Stimulated activated CD8-positive, alpha-beta memory T cell treated with anti-CD3 and anti-CD28 coated beads, Interleukin-15, amount 100 ng/mL, for 1 hour (primary cell): ENCODE measurements at regions not wholly inside any gene's neighbourhood (a gene's known extent, or its start where the extent isn't known, plus 50 kb on each side); places are given as distances from the start of the nearest gene placed in this dataset.
"Not testable (repeated sequence)": the region's sequence is repeated elsewhere in the genome, so short reads cannot be mapped to it uniquely, and the experiment has no call there.

Experiments
- DNase-seq: peaks from one replicate; pipeline ENCODE4 v3.0.0-alpha.2; 2020; ENCODE audit warnings: low read depth

DNA sequence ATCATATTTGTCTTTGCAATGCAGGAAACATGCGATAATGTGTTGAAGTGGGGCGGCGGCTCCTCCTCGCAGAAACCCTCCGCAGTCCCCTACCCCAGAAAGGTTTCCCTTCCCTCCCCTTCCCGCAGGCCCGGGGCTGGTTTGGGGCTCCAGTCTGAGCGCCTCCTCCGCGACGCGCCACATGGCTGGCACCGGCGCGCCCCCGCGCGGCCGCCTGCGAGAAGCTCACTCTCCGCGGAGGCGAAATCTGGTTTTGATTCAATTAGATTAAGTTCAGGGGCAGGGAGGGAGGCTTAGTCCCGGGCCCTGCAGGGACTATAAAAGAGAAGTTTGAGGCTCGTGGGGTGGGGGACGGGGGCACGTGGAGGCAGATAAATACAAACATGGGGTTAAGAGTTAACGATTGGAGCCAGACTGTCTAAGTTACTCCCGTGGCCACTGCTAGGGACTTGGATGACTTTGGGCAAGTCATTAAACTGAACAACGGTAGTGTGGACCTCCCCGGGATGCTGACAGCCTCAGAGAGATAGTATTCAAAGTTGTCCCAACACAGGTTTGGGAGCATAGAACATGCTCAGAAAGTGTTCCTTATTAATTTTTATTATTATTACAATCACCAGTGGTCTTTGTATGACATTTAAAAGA, 69.4 kb downstream of the MSX2 start:
- peak; percentile 14 for DNase-seq

DNA sequence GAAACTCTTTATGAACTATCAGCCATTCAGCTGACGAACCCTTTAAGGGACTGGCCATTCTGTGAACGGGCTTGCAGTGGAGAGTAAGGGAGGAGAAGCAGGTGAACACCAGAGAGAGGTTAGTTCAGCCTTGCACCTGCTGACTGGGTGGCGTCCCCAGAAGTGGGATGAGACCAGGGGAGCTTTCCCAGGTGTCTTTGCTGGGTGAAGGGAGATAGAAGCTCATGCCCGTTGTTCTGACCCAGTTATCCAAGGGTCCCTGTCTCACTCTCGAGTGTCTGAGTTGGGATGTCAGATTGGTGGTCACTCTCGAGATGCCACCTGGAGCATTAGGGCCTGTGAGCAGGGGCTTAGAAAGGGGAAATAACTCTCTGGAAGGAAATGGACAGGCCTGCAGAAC, 68.7 kb downstream of the MSX2 start:
- no peak for DNase-seq

DNA sequence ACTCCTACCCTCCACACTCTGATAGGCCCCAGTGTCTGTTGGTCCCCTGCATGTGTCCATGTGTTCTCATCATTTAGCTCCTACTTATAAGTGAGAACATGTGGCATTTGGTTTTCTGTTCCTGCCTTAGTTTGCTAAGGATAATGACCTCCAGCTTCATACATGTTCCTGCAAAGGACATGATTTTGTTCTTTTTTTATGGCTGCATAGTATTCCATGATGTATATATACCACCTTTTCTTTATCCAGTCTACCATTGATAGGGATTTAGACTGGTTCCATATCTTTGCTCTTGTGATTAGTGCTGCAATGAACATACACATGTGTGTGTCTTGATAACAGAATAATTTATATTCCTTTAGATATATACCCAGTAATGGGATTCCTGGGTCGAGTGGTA, 67.9 kb downstream of the MSX2 start:
- DNase-seq, result not testable (repeated sequence)

DNA sequence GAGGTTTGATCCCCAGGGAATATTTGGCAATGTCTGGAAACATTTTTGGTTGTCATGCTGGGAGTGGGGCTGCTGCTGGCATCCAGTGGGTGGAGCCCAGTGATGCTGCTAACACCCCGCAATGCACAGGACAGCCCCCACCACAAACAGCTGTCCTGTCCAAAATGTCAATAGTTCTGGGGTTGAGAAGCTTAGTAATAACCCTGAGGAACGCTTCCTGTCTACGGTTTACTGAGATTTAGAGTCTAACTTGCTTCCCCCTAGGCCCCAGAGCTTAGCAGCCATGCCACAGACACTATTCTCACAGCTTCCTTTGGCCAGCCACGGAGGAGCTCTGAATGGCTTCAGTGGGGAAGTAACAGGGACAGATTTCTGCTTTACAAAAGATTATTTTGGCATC, 66.5 kb downstream of the MSX2 start:
- no peak for DNase-seq

DNA sequence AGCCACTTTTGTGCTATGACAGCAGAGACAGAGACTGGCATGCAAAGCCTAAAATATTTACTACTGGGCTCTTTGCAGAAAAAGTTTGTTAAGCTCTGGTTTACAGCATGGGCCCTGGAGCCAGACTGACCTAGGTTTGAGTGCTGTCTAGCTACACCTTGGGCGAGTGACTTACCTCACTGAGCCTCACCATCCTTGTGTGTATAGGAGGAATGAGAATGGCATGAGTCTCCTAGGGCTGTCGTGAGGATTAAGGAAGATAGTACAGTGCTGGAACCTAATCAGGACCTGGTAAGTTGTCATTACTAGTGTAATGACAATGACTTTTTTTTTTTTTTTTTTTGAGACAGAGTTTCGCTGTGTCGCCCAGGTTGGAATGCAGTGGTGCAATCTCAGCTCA, 65.2 kb downstream of the MSX2 start:
- DNase-seq, result no peak

DNA sequence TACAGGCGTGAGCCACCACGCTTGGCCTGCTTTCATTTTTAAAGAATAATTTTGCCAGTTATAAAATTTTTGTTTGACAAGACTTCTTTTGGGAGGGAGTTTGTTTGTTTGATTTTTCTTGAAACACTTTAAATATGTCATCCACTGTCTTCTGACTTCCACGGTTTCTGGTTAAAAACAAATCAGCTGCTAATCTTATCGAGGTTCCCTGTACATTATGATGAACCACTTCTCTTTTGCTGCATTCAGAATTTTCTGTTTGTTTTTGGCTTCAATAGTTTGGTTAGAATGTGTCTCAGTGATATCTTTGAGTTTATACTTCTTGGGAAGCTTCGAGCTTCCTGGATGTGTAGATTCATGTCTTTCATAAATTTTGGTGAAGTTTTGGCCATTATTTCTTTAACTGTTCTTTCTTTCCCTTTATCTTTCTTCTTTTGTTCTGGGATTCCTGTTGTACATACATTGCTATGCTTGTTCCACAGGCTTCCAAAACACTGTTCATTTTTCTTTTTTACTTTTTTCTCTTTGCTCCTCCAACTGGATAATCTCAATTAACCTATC, 60.8 kb downstream of the MSX2 start:
- DNase-seq, result no peak
